Omental fat pad (tissue), 3 donors: ENCODE measurements at regions not wholly inside any gene's neighbourhood (a gene's known extent, or its start where the extent isn't known, plus 50 kb on each side); places are given as distances from the start of the nearest gene placed in this dataset.

ENCODE experiments used
- ATAC-seq: fragments of 150-250 bp; one replicate; pipeline ENCODE4 v1.9.1; 2016; ENCODE audit warnings: mild to moderate bottlenecking, moderate library complexity; ENCODE audit not compliant: low FRiP score
- DNase-seq: peaks from one replicate; pipeline ENCODE4 v3.0.0-alpha.2; 2019; ENCODE audit warnings: low spot score
- TF ChIP-seq, protein P1 (sequence below), 3 donors: fragments of 450-650 bp; IDR thresholded peaks; one replicate each; pipeline ENCODE4 v1.5.1; 2016 to 2017; ENCODE audit warnings: antibody characterized with exemption in 3 of 3, mild to moderate bottlenecking in 3 of 3, moderate library complexity in 2 of 3

DNA sequence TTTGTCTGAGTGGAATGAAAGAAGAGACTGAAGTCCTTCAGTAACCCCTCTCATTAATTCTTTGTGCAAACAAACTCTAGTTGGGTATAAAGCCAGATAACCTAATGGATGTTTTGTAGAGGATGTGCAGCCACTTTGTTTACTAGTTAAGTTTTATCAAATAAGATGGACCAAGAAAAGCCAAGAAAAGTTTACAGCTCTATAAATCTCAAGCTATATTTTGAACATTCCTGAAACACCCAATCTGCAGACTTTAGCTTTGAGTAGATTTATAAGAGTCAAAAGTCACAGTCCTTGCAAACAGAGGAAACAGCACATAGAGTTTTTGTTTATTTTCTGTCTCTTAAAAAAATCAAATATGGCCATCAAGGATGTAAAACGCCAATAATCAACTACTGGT is 452.9 kb downstream of the SPRY1 start:
- TF ChIP-seq, protein P1, sequence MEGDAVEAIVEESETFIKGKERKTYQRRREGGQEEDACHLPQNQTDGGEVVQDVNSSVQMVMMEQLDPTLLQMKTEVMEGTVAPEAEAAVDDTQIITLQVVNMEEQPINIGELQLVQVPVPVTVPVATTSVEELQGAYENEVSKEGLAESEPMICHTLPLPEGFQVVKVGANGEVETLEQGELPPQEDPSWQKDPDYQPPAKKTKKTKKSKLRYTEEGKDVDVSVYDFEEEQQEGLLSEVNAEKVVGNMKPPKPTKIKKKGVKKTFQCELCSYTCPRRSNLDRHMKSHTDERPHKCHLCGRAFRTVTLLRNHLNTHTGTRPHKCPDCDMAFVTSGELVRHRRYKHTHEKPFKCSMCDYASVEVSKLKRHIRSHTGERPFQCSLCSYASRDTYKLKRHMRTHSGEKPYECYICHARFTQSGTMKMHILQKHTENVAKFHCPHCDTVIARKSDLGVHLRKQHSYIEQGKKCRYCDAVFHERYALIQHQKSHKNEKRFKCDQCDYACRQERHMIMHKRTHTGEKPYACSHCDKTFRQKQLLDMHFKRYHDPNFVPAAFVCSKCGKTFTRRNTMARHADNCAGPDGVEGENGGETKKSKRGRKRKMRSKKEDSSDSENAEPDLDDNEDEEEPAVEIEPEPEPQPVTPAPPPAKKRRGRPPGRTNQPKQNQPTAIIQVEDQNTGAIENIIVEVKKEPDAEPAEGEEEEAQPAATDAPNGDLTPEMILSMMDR (IDR thresholded peaks at IDR 0.05) = no peak
- DNase-seq (no peak), ATAC-seq (no peak)

DNA sequence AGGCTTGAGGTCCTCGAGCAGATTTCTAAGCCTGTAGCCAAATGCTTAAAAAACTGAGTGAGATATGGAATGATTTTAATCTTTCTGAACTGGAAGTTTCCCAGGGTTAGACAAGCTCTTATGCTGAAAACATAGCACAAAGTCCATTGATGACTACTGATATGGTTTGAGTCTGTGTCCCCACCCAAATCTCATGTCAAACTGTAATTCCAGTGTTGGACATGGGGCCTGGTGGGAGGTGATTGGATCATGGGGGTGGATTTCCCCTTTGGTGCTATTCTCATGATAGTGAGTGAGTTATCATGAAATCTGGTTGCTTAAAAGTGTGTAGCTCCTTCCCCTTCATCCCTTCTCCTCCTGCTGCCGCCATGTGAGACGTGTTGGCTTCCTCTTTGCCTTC is 454.9 kb downstream of the SPRY1 start:
- DNase-seq = no peak
- TF ChIP-seq, protein P1 (IDR thresholded peaks at IDR 0.05) = no peak
- ATAC-seq = no peak

DNA sequence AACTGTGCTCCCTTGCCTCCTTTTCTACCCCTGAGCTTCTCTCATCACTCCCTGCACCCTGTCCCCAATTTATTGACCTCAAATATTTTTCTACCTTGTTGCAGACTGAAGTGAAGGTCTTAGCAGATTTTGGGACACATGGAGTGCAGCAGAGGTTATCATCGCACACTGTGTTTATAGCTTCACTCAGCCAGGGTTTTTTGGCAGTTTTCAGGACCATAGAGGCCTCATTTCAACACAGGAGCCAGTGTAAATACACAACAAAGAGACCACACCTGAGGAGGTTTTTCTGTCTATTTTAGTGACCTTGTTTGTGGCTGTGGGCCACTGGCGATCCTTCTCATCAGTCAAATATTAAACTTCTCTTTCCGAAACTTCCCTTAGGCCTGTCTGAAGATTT is 457.1 kb downstream of the SPRY1 start:
- DNase-seq (no peak), ATAC-seq (no peak)

DNA sequence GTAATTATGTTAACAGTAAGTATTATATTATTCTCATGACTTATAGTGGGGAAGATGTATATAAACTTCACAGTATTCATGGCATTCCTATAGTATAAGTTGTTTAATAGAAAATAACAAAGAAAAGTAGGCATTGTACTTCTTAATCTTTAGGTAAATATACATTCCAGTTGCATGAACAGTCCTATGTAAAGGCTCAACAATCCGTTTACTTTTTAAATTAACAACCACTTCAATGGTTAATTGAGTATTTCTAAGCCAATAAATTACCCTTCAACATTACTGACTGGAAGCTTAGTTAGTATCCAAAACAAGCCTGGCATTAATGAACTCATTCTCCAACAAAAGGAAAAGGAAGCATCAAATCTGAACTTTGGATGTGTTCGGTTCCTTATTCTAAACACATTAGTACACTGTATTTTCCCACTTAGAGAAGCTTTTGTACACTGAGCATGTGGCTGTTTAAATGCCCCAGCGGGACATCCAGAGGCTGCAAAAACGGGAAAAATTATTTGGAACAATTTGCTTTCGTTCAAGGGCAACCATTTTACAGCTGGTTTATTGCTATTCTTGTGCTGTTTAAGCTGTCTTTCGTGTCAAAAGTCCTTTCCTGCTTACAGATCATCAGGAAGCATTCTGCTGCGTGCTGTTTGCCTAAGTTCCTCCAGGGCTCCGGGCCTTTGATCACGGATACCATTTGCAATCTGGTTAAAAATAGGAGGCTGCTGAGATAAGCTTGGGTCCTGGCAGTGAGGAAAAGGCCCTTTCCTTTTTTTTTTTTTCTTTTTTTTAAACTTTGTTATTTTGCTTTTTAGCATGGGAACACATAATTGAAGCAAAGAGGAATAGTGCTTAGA is 460.3 kb downstream of the SPRY1 start:
- DNase-seq (no peak), ATAC-seq (no peak)
- TF ChIP-seq, protein P1 (IDR thresholded peaks at IDR 0.05) = no peak

More for the DNA sequence above, 457.1 kb downstream of the SPRY1 start:
- TF ChIP-seq, protein P1 (IDR thresholded peaks at IDR 0.05) = no peak

DNA sequence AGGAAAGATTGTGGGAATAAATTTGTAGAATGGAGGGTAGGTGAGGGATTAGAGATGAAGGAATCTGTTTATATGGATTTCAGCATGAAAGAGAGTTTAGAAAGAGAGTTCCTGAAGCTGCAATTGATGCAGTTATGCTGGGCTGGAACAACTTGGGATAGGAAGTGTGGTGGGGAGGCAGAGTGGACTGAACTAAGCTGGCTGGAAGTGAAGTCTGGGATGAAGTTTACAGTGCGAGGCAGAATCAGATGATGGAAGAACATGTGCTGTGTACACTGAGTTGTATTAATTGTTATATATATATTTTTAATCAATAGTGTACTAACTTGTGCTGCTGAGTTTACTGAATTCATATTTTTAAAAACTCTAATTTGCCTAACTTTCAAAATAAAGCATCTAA is 461.9 kb downstream of the SPRY1 start:
- no peak for DNase-seq
- no peak for ATAC-seq
- TF ChIP-seq, protein P1 (IDR thresholded peaks at IDR 0.05) = no peak

DNA sequence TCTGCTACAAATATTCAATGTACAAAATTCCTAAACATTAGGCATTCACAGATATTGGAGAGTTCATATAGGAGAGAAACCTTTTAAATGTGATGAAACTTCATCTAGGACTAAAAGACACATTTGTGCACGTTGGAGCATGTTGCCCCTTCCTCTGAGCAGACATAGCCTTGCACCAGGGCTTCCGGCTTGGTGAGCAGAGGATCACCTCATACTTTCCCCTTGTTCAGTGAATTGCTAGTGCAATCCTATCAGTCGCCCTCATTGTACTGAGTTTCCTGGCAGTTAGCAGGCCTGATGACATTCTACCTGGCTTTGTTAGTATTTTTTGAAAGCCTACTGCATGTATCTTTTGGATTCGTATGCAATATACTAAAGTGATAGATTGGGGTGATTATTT is 466.2 kb downstream of the SPRY1 start:
- ATAC-seq (no peak), DNase-seq (no peak)

More for the DNA sequence above, 466.2 kb downstream of the SPRY1 start:
- TF ChIP-seq, protein P1 (IDR thresholded peaks at IDR 0.05) = no peak
